ENCODE measurements at regions not wholly inside any gene's neighbourhood (a gene's known extent, or its start where the extent isn't known, plus 50 kb on each side); places are given as distances from the start of the nearest gene placed in this dataset.

GRCh38 chr3:16072420-16073110, 101.9 kb upstream of the GALNT15 start:
- TF ChIP-seq CTCF (IDR thresholded peaks at IDR 0.05): no peak
- no peak for TF ChIP-seq POLR2A (IDR thresholded peaks at IDR 0.05)
